ENCODE measurements at regions not wholly inside any gene's neighbourhood (a gene's known extent, or its start where the extent isn't known, plus 50 kb on each side); places are given as distances from the start of the nearest gene placed in this dataset.

GRCh38 chr17:5635949-5636348, 51.6 kb upstream of the NLRP1 start:
- no peak for DNase-seq (ENCODE audit: low spot score)

GRCh38 chr17:5638596-5638995, 54.3 kb upstream of the NLRP1 start:
- DNase-seq (ENCODE audit: low spot score): peak; percentile 17

GRCh38 chr17:5640726-5641125, 56.4 kb upstream of the NLRP1 start:
- no peak for DNase-seq (ENCODE audit: low spot score)

GRCh38 chr17:5642752-5643151, 58.4 kb upstream of the NLRP1 start:
- no peak for DNase-seq (ENCODE audit: low spot score)

- DNase-seq (ENCODE audit: low spot score): no peak
Observed at GRCh38 chr17:5644065-5644464, 59.8 kb upstream of the NLRP1 start.

GRCh38 chr17:5651348-5651747, 67.0 kb upstream of the NLRP1 start:
- no peak for DNase-seq (ENCODE audit: low spot score)

GRCh38 chr17:5661491-5662125, 77.3 kb upstream of the NLRP1 start:
- DNase-seq (ENCODE audit: low spot score): no peak

GRCh38 chr17:5662409-5663085, 78.2 kb upstream of the NLRP1 start:
- DNase-seq (ENCODE audit: low spot score): no peak

- DNase-seq (ENCODE audit: low spot score): no peak
Observed at GRCh38 chr17:5665164-5665563, 80.9 kb upstream of the NLRP1 start.

- DNase-seq (ENCODE audit: low spot score): no peak
Observed at GRCh38 chr17:5667871-5668270, 83.6 kb upstream of the NLRP1 start.

GRCh38 chr17:5668557-5669138, 84.3 kb upstream of the NLRP1 start:
- no peak for DNase-seq (ENCODE audit: low spot score)

- DNase-seq (ENCODE audit: low spot score): no peak
Observed at GRCh38 chr17:5669191-5669590, 84.9 kb upstream of the NLRP1 start.

GRCh38 chr17:5672141-5672540, 87.8 kb upstream of the NLRP1 start:
- no peak for DNase-seq (ENCODE audit: low spot score)

- no peak for DNase-seq (ENCODE audit: low spot score)
Observed at GRCh38 chr17:5672815-5673430, 88.6 kb upstream of the NLRP1 start.

GRCh38 chr17:5675625-5676421, 91.5 kb upstream of the NLRP1 start:
- DNase-seq (ENCODE audit: low spot score): no peak

GRCh38 chr17:5677620-5678019, 93.3 kb upstream of the NLRP1 start:
- no peak for DNase-seq (ENCODE audit: low spot score)

- no peak for DNase-seq (ENCODE audit: low spot score)
Observed at GRCh38 chr17:5678171-5678570, 93.9 kb upstream of the NLRP1 start.

- DNase-seq (ENCODE audit: low spot score): no peak
Observed at GRCh38 chr17:5680766-5681165, 96.5 kb upstream of the NLRP1 start.

- DNase-seq (ENCODE audit: low spot score): no peak
Observed at GRCh38 chr17:5683241-5683640, 98.9 kb upstream of the NLRP1 start.

GRCh38 chr17:5686074-5686635, 101.8 kb upstream of the NLRP1 start:
- DNase-seq (ENCODE audit: low spot score): no peak

GRCh38 chr17:5687646-5688045, 103.3 kb upstream of the NLRP1 start:
- DNase-seq (ENCODE audit: low spot score): no peak

- DNase-seq (ENCODE audit: low spot score): no peak
Observed at GRCh38 chr17:5693821-5694220, 109.5 kb upstream of the NLRP1 start.
